RPMI8226 (cell line): ENCODE measurements at regions not wholly inside any gene's neighbourhood (a gene's known extent, or its start where the extent isn't known, plus 50 kb on each side); places are given as distances from the start of the nearest gene placed in this dataset.

ENCODE experiments used
- DNase-seq: peaks from one replicate; pipeline ENCODE4 v3.0.0-alpha.2; 2015

- no peak for DNase-seq
These were observed 53.7 kb upstream of the MEF2A start for GRCh38 chr15:99511866-99512661.

DNA sequence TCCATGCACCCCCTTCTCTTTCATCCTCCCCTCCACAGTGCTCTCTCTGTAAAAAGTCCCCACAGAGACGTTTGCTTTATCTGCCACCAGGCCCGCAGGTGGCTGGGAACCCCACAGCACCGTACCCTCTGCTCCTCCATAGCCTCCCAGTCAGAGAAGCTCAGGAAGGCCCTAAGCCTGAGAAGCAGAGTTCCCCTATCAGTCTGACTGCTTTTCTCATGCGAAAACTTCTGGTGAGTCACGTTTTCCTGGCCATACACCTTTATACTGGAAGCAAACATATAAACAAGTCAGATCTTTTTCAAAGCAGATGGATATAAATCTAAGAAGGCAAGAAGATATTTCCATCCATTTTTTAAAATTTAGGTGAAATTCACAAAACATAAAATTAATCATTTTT lies 51.5 kb upstream of the MEF2A start:
- DNase-seq = no peak
